Mucosa of descending colon (tissue), 3 donors: ENCODE measurements at regions not wholly inside any gene's neighbourhood (a gene's known extent, or its start where the extent isn't known, plus 50 kb on each side); places are given as distances from the start of the nearest gene placed in this dataset.

Experiments
- ATAC-seq: fragments of 200-7000 bp; cut with Tn5 transposase; one replicate; pipeline ENCODE4 v1.9.1; 2020; ENCODE audit warnings: mild to moderate bottlenecking, moderate library complexity
- DNase-seq, 3 donors: peaks; one replicate each; pipeline ENCODE4 v3.0.0-alpha.2; 2020
- H3K36me3 ChIP-seq: fragments of 200-600 bp; one replicate; pipeline ENCODE4 v1.8.0; 2021; ENCODE audit warnings: low read depth, mild to moderate bottlenecking
- H3K4me1 ChIP-seq: fragments of 200-600 bp; one replicate; pipeline ENCODE4 v1.8.0; 2021; ENCODE audit warnings: low read depth, mild to moderate bottlenecking
- H3K4me3 ChIP-seq: fragments of 200-600 bp; one replicate; pipeline ENCODE4 v1.8.0; 2021; ENCODE audit warnings: mild to moderate bottlenecking
- H3K9me3 ChIP-seq: fragments of 200-600 bp; one replicate; pipeline ENCODE4 v1.8.0; 2021; ENCODE audit warnings: mild to moderate bottlenecking
- intact Hi-C, 2 donors: fragments of 100-400 bp; cut with DNase I in 1 of 2; cut with micrococcal nuclease in 1 of 2; formaldehyde crosslinking; loops; one replicate each; pipeline versions ENCODE4 v1.11.0 to v1.11.1; 2022; cut with DNase I, micrococcal nuclease
- TF ChIP-seq, protein P1 (sequence below): fragments of 200-600 bp; IDR thresholded peaks from one replicate; pipeline ENCODE4 v1.8.0; 2022; ENCODE audit warnings: antibody characterized with exemption, mild to moderate bottlenecking
- donor health status: DM: no; HTN: no; CAD: no; lungs with moderate emphysema.
- donor health status: DM: no; HTN: no; CAD: no.
- donor health status: DM: no; HTN: yes; CAD: no.

DNA sequence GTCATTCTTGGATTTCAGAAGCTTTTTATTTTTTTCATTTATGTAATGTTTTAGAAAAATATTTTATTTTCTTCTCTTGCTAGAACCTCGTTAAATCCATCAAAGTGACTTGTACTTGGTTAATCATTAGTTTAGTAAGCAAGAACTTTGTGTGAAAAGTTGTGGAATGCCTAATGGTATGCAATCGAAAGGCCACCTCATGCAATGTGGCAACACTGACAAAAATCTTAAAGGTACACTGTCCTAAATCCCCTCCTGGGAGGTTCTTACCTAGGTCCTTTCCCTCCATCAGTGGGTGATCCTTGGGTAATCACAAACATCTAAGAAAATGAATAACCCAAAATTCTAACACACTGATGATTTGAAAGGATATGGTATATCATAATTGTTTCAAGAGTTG lies 304.2 kb downstream of the DNAH5 start:
- no peaks in the 10 kb centered on the region for H3K36me3 ChIP-seq
- ATAC-seq: no peak
- no peak overlapping the region for H3K4me3 ChIP-seq
- no peaks in the 10 kb centered on the region for H3K4me1 ChIP-seq
- DNase-seq: no peak
- no peaks in the 10 kb centered on the region for H3K9me3 ChIP-seq
- intact Hi-C loops: no loop called here
- TF ChIP-seq, protein P1, sequence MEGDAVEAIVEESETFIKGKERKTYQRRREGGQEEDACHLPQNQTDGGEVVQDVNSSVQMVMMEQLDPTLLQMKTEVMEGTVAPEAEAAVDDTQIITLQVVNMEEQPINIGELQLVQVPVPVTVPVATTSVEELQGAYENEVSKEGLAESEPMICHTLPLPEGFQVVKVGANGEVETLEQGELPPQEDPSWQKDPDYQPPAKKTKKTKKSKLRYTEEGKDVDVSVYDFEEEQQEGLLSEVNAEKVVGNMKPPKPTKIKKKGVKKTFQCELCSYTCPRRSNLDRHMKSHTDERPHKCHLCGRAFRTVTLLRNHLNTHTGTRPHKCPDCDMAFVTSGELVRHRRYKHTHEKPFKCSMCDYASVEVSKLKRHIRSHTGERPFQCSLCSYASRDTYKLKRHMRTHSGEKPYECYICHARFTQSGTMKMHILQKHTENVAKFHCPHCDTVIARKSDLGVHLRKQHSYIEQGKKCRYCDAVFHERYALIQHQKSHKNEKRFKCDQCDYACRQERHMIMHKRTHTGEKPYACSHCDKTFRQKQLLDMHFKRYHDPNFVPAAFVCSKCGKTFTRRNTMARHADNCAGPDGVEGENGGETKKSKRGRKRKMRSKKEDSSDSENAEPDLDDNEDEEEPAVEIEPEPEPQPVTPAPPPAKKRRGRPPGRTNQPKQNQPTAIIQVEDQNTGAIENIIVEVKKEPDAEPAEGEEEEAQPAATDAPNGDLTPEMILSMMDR: no peak

DNA sequence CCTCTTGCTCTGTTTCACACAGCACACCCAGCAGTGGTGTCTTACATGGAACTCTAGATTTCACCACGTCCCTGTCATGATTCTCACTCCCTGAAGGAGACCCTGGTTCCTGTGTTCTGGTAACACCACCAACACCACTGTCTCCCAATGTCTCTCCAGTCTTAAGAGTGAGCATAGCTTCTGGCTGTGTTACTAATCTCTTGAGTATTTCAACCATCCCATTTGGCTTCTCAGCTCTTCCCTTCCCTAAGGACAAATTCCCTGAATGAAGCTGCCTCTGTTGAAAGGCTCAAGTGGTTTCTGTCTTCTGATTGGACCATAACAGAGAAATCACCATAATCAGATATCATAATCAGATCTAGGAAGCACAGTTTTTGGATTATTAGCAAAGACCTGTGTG lies 311.8 kb downstream of the DNAH5 start:
- no peaks in the 10 kb centered on the region for H3K36me3 ChIP-seq
- no peak for ATAC-seq
- intact Hi-C loops: no loop called here

DNA sequence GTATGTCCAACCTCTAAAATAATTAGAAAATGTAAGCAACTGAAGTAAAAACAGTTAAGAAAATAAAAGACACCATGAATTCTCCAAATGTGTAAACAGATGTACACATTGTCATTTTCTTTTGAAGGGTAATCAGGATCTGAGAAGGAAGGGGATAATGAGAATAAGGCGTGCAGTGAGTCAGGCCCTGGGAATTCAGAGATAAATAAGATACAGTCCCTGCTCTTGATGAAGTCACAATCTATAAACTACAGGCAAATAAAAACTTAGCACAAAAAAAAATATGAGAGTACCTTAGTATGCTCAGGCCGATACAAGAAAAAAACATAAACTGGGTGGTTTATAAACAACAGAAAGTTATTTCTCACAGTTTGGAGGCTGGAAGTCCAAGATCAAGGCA lies 315.3 kb downstream of the DNAH5 start:
- Histone ChIP-seq H3K4me1 (no peaks in the 10 kb centered on the region), H3K9me3 (no peaks in the 10 kb centered on the region), H3K4me3 (no peak overlapping the region), H3K36me3 (no peaks in the 10 kb centered on the region)
- ATAC-seq (no peak), DNase-seq (no peak)
- TF ChIP-seq, protein P1: no peak
- intact Hi-C loops: no loop called here

More for the DNA sequence above, 311.8 kb downstream of the DNAH5 start:
- H3K9me3 ChIP-seq: no peaks in the 10 kb centered on the region
- no peaks in the 10 kb centered on the region for H3K4me1 ChIP-seq
- TF ChIP-seq, protein P1: no peak
- DNase-seq: no peak
- no peak overlapping the region for H3K4me3 ChIP-seq

DNA sequence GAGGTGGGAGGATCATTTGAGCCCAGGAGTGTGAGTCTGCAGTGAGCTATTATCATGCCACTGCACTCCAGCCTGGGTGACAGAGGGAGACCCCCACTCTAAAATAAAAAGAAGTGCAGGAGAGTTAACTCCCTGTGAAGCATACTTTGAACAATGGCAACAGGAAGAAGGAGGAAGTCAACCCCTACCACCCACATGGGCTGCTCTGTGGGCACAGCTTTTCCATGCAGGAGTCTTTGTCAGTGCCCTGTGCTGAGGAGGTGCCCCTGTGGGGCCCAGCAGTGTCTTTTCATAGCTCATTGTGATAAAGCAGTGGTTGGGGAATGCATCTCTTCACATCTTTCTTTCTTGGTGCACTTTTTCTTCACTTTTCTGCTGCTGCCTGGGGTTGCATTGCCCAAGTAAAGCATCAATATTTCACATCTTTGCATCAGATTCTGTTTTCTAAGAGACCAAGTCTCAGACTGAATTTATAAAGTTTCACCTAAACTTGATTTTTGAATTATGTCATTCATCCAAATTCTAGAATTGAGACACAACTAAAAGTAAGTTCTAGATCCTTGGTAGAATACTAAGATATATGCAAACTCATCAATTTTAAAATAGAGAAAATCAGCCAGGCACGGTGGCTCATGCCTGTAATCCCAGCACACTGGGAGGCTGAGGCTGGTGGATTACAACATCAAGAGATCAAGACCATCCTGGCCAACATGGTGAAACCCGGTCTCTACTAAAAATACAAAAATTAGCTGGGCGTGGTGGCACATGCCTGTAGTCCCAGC lies 316.6 kb downstream of the DNAH5 start:
- no peaks in the 10 kb centered on the region for H3K36me3 ChIP-seq
- ATAC-seq (no peak), DNase-seq (no peak)
- no peaks in the 10 kb centered on the region for H3K9me3 ChIP-seq
- H3K4me1 ChIP-seq: no peaks in the 10 kb centered on the region
- TF ChIP-seq, protein P1: no peak
- intact Hi-C loops: no loop called here
- H3K4me3 ChIP-seq: no peak overlapping the region

DNA sequence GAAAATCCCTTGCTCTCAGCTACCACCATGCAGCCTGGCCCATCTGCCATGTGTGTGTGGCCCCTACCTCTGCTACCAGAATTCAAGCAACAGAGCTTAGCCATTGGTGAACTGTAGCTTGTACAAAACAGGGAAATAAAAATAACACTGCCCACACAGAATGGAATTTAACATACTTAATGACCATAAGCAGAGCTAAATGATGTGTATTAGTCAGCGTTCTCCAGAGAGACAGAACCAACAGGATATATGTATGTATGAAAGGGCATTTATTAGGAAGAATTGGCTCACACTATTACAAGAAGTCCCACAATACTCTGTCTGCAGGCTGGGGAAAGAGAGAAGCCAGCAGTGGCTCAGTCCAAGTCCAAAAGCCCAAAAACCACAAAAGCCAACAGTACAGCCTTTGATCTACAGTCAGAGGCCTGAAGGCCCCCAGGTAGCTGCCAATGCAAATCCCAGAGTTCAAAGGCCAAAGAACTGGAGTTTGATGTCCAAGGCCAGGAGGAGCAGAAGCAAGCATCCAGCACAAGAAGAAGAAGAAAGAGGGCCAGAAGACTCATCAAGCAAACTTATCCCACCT lies 318.8 kb downstream of the DNAH5 start:
- Histone ChIP-seq H3K4me1 (no peaks in the 10 kb centered on the region), H3K4me3 (no peak overlapping the region), H3K36me3 (no peaks in the 10 kb centered on the region), H3K9me3 (no peaks in the 10 kb centered on the region)
- intact Hi-C loops: no loop called here
- no peak for DNase-seq
- ATAC-seq: no peak
- TF ChIP-seq, protein P1: no peak
